ENCODE measurements at regions not wholly inside any gene's neighbourhood (a gene's known extent, or its start where the extent isn't known, plus 50 kb on each side); places are given as distances from the start of the nearest gene placed in this dataset.
"Not testable (repeated sequence)": the region's sequence is repeated elsewhere in the genome, so short reads cannot be mapped to it uniquely, and the experiment has no call there.

GRCh38 chr9:24073007-24073592 is 247.1 kb upstream of the ELAVL2 start:
- H3K27me3 Mint-ChIP-seq (ENCODE audit: low read depth): peaks cover 4% of the 10 kb centered on the region
- no peaks in the 10 kb centered on the region for H3K36me3 Mint-ChIP-seq
- peaks cover 3% of the 10 kb centered on the region for H3K9me3 Mint-ChIP-seq
- H3K4me3 Mint-ChIP-seq: no peak overlapping the region
- no peaks in the 10 kb centered on the region for H3K4me1 Mint-ChIP-seq
- TF ChIP-seq CTCF (IDR thresholded peaks at IDR 0.05; ENCODE audit: unreplicated experiment): no peak
- DNase-seq (ENCODE audit: low spot score in 2 of 2, unreplicated experiment in 2 of 2): no peak
- H3K27ac Mint-ChIP-seq: no peak overlapping the region

- H3K4me1 Mint-ChIP-seq: no peaks in the 10 kb centered on the region
- H3K27me3 Mint-ChIP-seq (ENCODE audit: low read depth): peaks cover 2% of the 10 kb centered on the region
- H3K9me3 Mint-ChIP-seq: no peaks in the 10 kb centered on the region
- no peak for TF ChIP-seq CTCF (IDR thresholded peaks at IDR 0.05; ENCODE audit: unreplicated experiment)
- H3K27ac Mint-ChIP-seq: no peak overlapping the region
- H3K4me3 Mint-ChIP-seq: no peak overlapping the region
- H3K36me3 Mint-ChIP-seq: no peaks in the 10 kb centered on the region
- no peak for DNase-seq (ENCODE audit: low spot score in 2 of 2, unreplicated experiment in 2 of 2)
These were observed 245.7 kb upstream of the ELAVL2 start for GRCh38 chr9:24071716-24072115.

- no peaks in the 10 kb centered on the region for H3K9me3 Mint-ChIP-seq
- H3K27ac Mint-ChIP-seq: no peak overlapping the region
- no peaks in the 10 kb centered on the region for H3K4me1 Mint-ChIP-seq
- H3K27me3 Mint-ChIP-seq (ENCODE audit: low read depth): no peaks in the 10 kb centered on the region
- H3K4me3 Mint-ChIP-seq: no peak overlapping the region
- no peaks in the 10 kb centered on the region for H3K36me3 Mint-ChIP-seq
- no peak for TF ChIP-seq CTCF (IDR thresholded peaks at IDR 0.05; ENCODE audit: unreplicated experiment)
- no peak for DNase-seq (ENCODE audit: low spot score in 2 of 2, unreplicated experiment in 2 of 2)
These were observed 245.1 kb upstream of the ELAVL2 start for GRCh38 chr9:24071091-24071490.

- H3K27ac Mint-ChIP-seq; DNase-seq (ENCODE audit: low spot score in 2 of 2, unreplicated experiment in 2 of 2); H3K9me3 Mint-ChIP-seq; H3K4me3 Mint-ChIP-seq; H3K36me3 Mint-ChIP-seq; H3K4me1 Mint-ChIP-seq; H3K27me3 Mint-ChIP-seq (ENCODE audit: low read depth): not testable (repeated sequence)
These were observed 241.1 kb upstream of the ELAVL2 start for GRCh38 chr9:24067107-24067506.

GRCh38 chr9:24059651-24060050 is 233.6 kb upstream of the ELAVL2 start:
- H3K27ac Mint-ChIP-seq: no peak overlapping the region
- H3K36me3 Mint-ChIP-seq: no peaks in the 10 kb centered on the region
- DNase-seq (ENCODE audit: low spot score in 2 of 2, unreplicated experiment in 2 of 2): no peak
- H3K27me3 Mint-ChIP-seq (ENCODE audit: low read depth): peaks cover 5% of the 10 kb centered on the region
- no peaks in the 10 kb centered on the region for H3K4me1 Mint-ChIP-seq
- no peak overlapping the region for H3K4me3 Mint-ChIP-seq
- TF ChIP-seq CTCF (IDR thresholded peaks at IDR 0.05; ENCODE audit: unreplicated experiment): no peak
- H3K9me3 Mint-ChIP-seq: no peaks in the 10 kb centered on the region

GRCh38 chr9:24051587-24051986 is 225.5 kb upstream of the ELAVL2 start:
- no peaks in the 10 kb centered on the region for H3K36me3 Mint-ChIP-seq
- DNase-seq (ENCODE audit: low spot score in 2 of 2, unreplicated experiment in 2 of 2): no peak
- no peaks in the 10 kb centered on the region for H3K27me3 Mint-ChIP-seq (ENCODE audit: low read depth)
- no peaks in the 10 kb centered on the region for H3K4me1 Mint-ChIP-seq
- no peak for TF ChIP-seq CTCF (IDR thresholded peaks at IDR 0.05; ENCODE audit: unreplicated experiment)
- H3K9me3 Mint-ChIP-seq: peaks cover 20% of the 10 kb centered on the region
- H3K27ac Mint-ChIP-seq: no peak overlapping the region
- H3K4me3 Mint-ChIP-seq: no peak overlapping the region

- not testable (repeated sequence) for H3K4me1 Mint-ChIP-seq; H3K4me3 Mint-ChIP-seq; H3K27ac Mint-ChIP-seq; H3K27me3 Mint-ChIP-seq (ENCODE audit: low read depth); H3K36me3 Mint-ChIP-seq; DNase-seq (ENCODE audit: low spot score in 2 of 2, unreplicated experiment in 2 of 2)
- peaks cover 20% of the 10 kb centered on the region for H3K9me3 Mint-ChIP-seq
These were observed 224.2 kb upstream of the ELAVL2 start for GRCh38 chr9:24050239-24050638.

Data from mesothelial cell of epicardium (in vitro differentiated cells).